ENCODE measurements at regions not wholly inside any gene's neighbourhood (a gene's known extent, or its start where the extent isn't known, plus 50 kb on each side); places are given as distances from the start of the nearest gene placed in this dataset.
"Not testable (repeated sequence)": the region's sequence is repeated elsewhere in the genome, so short reads cannot be mapped to it uniquely, and the experiment has no call there.

- peak; percentile 50 for TF ChIP-seq CTCF (IDR thresholded peaks at IDR 0.05; ENCODE audit: insufficient read depth, low read length, severe bottlenecking)
- no peak for FAIRE-seq
- Histone ChIP-seq H3K4me3 (ENCODE audit: low read depth, low read length) (peak overlapping the region; percentile 83), H3K36me3 (ENCODE audit: control insufficient read depth, insufficient read depth, low read length) (no peaks in the 10 kb centered on the region), H3K27me3 (ENCODE audit: control insufficient read depth, insufficient read depth, low read length) (no peaks in the 10 kb centered on the region)
- peak; percentile 79 for DNase-seq (ENCODE audit: low read depth)
Observed at GRCh38 chr3:125916376-125916978, 52.5 kb upstream of the ROPN1B start.

GRCh38 chr3:125917020-125917549 lies 51.9 kb upstream of the ROPN1B start:
- FAIRE-seq; H3K27me3 ChIP-seq (ENCODE audit: control insufficient read depth, insufficient read depth, low read length); H3K36me3 ChIP-seq (ENCODE audit: control insufficient read depth, insufficient read depth, low read length): not testable (repeated sequence)
- peak overlapping the region; percentile 83 for H3K4me3 ChIP-seq (ENCODE audit: low read depth, low read length)
- peak; percentile 63 for DNase-seq (ENCODE audit: low read depth)

- not testable (repeated sequence) for DNase-seq (ENCODE audit: low read depth); H3K4me3 ChIP-seq (ENCODE audit: low read depth, low read length); H3K36me3 ChIP-seq (ENCODE audit: control insufficient read depth, insufficient read depth, low read length); H3K27me3 ChIP-seq (ENCODE audit: control insufficient read depth, insufficient read depth, low read length); FAIRE-seq
Observed at GRCh38 chr3:125918024-125918423, 51.0 kb upstream of the ROPN1B start.

GRCh38 chr3:125918451-125918850 lies 50.5 kb upstream of the ROPN1B start:
- not testable (repeated sequence) for H3K27me3 ChIP-seq (ENCODE audit: control insufficient read depth, insufficient read depth, low read length); H3K4me3 ChIP-seq (ENCODE audit: low read depth, low read length); FAIRE-seq; H3K36me3 ChIP-seq (ENCODE audit: control insufficient read depth, insufficient read depth, low read length); DNase-seq (ENCODE audit: low read depth)

- not testable (repeated sequence) for H3K4me3 ChIP-seq (ENCODE audit: low read depth, low read length); H3K36me3 ChIP-seq (ENCODE audit: control insufficient read depth, insufficient read depth, low read length); H3K27me3 ChIP-seq (ENCODE audit: control insufficient read depth, insufficient read depth, low read length); FAIRE-seq; DNase-seq (ENCODE audit: low read depth)
Observed at GRCh38 chr3:125918866-125919265, 50.1 kb upstream of the ROPN1B start.
